ENCODE measurements at regions not wholly inside any gene's neighbourhood (a gene's known extent, or its start where the extent isn't known, plus 50 kb on each side); places are given as distances from the start of the nearest gene placed in this dataset.

GRCh38 chr16:22630242-22630641 lies 119.6 kb downstream of the NPIPB5 start:
- TF ChIP-seq CTCF (IDR thresholded peaks at IDR 0.05), result no peak
- ATAC-seq (ENCODE audit: insufficient number of reproducible peaks, low FRiP score, low read depth) (no peak), DNase-seq (ENCODE audit: low spot score) (no peak)
- H3K4me3 ChIP-seq, result no peak overlapping the region
- H3K27me3 ChIP-seq (replicated peaks; ENCODE audit: insufficient read depth), result no peaks in the 10 kb centered on the region
- H3K9me3 ChIP-seq, result no peaks in the 10 kb centered on the region
- no peaks in the 10 kb centered on the region for H3K36me3 ChIP-seq
- H3K4me1 ChIP-seq (ENCODE audit: control insufficient read depth in 1 of 2, low read depth in 2 of 2), result no peaks in the 10 kb centered on the region
- H3K27ac ChIP-seq, result no peak overlapping the region

- Histone ChIP-seq H3K36me3 (no peaks in the 10 kb centered on the region), H3K4me3 (no peak overlapping the region), H3K27me3 (replicated peaks; ENCODE audit: insufficient read depth) (no peaks in the 10 kb centered on the region), H3K27ac (no peak overlapping the region), H3K9me3 (no peaks in the 10 kb centered on the region), H3K4me1 (ENCODE audit: control insufficient read depth in 1 of 2, low read depth in 2 of 2) (no peaks in the 10 kb centered on the region)
- ATAC-seq (ENCODE audit: insufficient number of reproducible peaks, low FRiP score, low read depth) (no peak), DNase-seq (ENCODE audit: low spot score) (no peak)
- no peak for TF ChIP-seq CTCF (IDR thresholded peaks at IDR 0.05)
These were observed 120.6 kb downstream of the NPIPB5 start for GRCh38 chr16:22631264-22631663.

- H3K27ac ChIP-seq, result no peak overlapping the region
- H3K4me1 ChIP-seq (ENCODE audit: control insufficient read depth in 1 of 2, low read depth in 2 of 2), result no peaks in the 10 kb centered on the region
- no peak overlapping the region for H3K4me3 ChIP-seq
- no peaks in the 10 kb centered on the region for H3K27me3 ChIP-seq (replicated peaks; ENCODE audit: insufficient read depth)
- TF ChIP-seq CTCF (IDR thresholded peaks at IDR 0.05), result no peak
- ATAC-seq (ENCODE audit: insufficient number of reproducible peaks, low FRiP score, low read depth) (no peak), DNase-seq (ENCODE audit: low spot score) (no peak)
- H3K9me3 ChIP-seq, result no peaks in the 10 kb centered on the region
- H3K36me3 ChIP-seq, result no peaks in the 10 kb centered on the region
These were observed 121.9 kb downstream of the NPIPB5 start for GRCh38 chr16:22632606-22633005.

GRCh38 chr16:22633280-22633679 lies 122.6 kb downstream of the NPIPB5 start:
- DNase-seq (ENCODE audit: low spot score), result no peak
- Histone ChIP-seq H3K4me3 (no peak overlapping the region), H3K27me3 (replicated peaks; ENCODE audit: insufficient read depth) (no peaks in the 10 kb centered on the region), H3K36me3 (no peaks in the 10 kb centered on the region), H3K27ac (no peak overlapping the region), H3K4me1 (ENCODE audit: control insufficient read depth in 1 of 2, low read depth in 2 of 2) (no peaks in the 10 kb centered on the region), H3K9me3 (no peaks in the 10 kb centered on the region)
- no peak for TF ChIP-seq CTCF (IDR thresholded peaks at IDR 0.05)
- no peak for ATAC-seq (ENCODE audit: insufficient number of reproducible peaks, low FRiP score, low read depth)

GRCh38 chr16:22633799-22634198 lies 123.1 kb downstream of the NPIPB5 start:
- H3K9me3 ChIP-seq, result no peaks in the 10 kb centered on the region
- no peak for DNase-seq (ENCODE audit: low spot score)
- TF ChIP-seq CTCF (IDR thresholded peaks at IDR 0.05), result no peak
- no peaks in the 10 kb centered on the region for H3K4me1 ChIP-seq (ENCODE audit: control insufficient read depth in 1 of 2, low read depth in 2 of 2)
- H3K27me3 ChIP-seq (replicated peaks; ENCODE audit: insufficient read depth), result no peaks in the 10 kb centered on the region
- no peak overlapping the region for H3K4me3 ChIP-seq
- no peak for ATAC-seq (ENCODE audit: insufficient number of reproducible peaks, low FRiP score, low read depth)
- no peaks in the 10 kb centered on the region for H3K36me3 ChIP-seq
- H3K27ac ChIP-seq, result no peak overlapping the region

Measured in thoracic aorta (tissue), 2 donors.